ENCODE measurements at regions not wholly inside any gene's neighbourhood (a gene's known extent, or its start where the extent isn't known, plus 50 kb on each side); places are given as distances from the start of the nearest gene placed in this dataset.
"Not testable (repeated sequence)": the region's sequence is repeated elsewhere in the genome, so short reads cannot be mapped to it uniquely, and the experiment has no call there.

DNA sequence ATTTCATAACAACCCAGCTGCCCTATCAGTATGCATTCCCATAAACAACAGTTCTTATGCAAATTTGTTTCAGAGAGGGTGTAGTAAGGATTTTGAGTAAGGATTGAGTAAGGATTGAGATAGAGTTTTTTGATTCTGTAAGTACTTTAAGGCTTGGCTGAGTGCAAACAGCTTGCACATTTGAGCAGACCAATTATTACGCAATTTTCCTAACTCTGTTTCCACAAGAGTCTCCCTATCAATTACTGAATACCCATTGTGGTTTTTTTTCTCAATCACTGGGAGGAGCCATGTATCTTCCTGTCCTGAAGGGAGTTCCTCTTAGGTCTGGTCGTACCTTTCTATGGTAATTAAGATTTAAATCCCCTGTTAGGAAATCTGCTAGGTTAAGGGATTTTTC, 105.0 kb upstream of the AADAT start:
- not testable (repeated sequence) for DNase-seq (ENCODE audit: low read depth)

GRCh38 chr4:170193496-170193895, 103.7 kb upstream of the AADAT start:
- DNase-seq (ENCODE audit: low read depth), result no peak

DNA sequence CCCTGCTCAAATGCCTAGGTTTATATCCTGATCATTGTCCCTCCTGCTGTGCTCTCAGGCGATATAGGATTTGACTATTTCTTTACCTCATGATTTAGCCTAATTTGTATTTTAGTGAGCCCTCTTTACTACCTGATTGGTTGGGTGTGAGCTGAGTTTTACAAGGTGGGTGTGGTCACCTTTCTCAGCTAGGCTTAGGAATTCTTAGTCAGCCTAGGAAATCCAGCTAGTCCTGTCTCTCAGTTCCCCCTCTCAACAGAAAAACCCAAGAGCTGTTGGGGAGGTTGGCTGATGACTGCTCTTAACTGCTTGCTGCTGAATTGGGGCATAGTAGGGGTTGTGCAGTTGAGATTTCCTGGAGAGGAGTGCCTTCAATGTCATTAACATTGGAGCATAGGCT, 100.5 kb upstream of the AADAT start:
- DNase-seq (ENCODE audit: low read depth), result no peak

DNA sequence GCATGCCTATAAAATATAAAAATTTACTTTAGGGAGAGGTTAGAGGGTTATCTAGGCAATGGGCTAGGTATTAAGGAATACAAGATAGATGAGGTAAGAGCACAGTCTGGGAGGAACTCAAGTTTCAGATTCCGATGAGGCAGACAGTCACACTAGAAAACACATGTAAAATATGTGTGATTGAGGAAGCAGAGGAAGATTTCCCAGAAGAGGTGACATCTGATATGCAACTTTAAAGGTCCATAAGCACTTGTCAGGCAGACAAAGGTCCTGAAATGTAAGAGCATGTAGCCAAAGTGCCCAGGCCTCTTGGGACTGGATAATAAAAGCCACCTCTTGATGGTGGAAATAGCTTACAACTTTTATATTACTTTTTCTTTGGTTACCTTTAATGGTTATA, 81.1 kb upstream of the AADAT start:
- DNase-seq (ENCODE audit: low read depth), result no peak

GRCh38 chr4:170169699-170170098, 79.9 kb upstream of the AADAT start:
- no peak for DNase-seq (ENCODE audit: low read depth)

DNA sequence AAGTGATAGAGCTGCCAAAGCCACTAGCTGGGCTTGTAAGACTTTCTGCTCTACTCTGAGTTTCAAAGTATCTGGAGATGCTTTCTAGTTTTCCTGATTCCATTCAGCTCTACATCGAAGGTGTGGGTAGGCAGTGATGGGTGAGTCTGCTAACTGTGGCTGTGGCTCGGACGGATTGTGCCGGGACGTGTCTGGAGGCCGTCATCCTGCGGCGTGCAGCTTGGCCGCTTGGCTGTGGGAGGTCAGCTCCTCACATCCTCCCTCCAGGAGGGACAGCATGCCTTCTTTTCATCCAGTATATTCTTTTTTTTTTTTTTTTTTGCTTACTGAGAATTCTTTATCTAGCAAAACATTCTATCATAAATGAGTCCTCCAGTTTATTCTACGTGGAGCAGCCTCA, 77.9 kb upstream of the AADAT start:
- no peak for DNase-seq (ENCODE audit: low read depth)

DNA sequence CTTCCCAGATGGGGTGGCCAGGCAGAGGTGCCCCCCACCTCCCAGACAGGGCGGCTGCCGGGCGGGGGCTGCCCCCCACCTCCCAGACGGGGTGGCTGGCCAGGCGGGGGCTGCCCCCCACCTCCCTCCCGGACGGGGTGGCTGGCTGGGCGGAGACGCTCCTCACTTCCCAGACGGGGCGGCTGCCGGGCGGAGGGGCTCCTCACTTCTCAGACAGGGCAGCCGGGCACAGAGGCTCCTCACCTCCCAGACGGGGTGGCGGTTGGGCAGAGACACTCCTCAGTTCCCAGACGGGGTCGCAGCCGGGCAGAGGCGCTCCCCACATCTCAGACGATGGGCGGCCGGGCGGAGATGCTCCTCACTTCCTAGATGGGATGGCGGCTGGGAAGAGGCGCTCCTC, 76.4 kb upstream of the AADAT start:
- DNase-seq (ENCODE audit: low read depth), result not testable (repeated sequence)

- DNase-seq (ENCODE audit: low read depth), result no peak
These were observed 72.7 kb upstream of the AADAT start for GRCh38 chr4:170162416-170162815.

- DNase-seq (ENCODE audit: low read depth), result no peak
These were observed 67.9 kb upstream of the AADAT start for GRCh38 chr4:170157670-170158069.

- DNase-seq (ENCODE audit: low read depth), result no peak
These were observed 55.4 kb upstream of the AADAT start for GRCh38 chr4:170145120-170145519.

DNA sequence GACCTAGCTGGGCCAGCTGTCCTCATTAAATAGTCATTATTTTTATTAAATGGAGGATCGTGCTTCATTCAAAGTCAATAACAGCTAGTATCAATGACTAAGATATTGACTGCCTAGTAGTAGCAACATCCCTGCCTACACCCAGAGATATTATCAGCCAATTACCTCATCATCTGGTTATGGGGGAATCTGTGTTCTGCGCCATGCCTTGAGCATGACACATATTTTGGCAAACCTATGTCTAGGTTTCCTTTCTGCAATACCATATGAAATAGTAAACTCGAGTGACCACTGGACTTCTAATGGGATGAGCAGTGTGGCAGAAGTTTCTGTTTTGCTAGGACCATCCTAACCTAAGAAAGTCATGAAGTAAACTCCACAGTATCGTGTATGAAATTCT, 50.0 kb upstream of the AADAT start:
- no peak for DNase-seq (ENCODE audit: low read depth)
